ENCODE measurements at regions not wholly inside any gene's neighbourhood (a gene's known extent, or its start where the extent isn't known, plus 50 kb on each side); places are given as distances from the start of the nearest gene placed in this dataset.

- DNase-seq (ENCODE audit: low read depth in 1 of 2, low spot score in 1 of 2) = no peak
Observed at GRCh38 chr22:48794906-48795305, 1032.8 kb downstream of the BRD1 start.

GRCh38 chr22:48793949-48794348 is 1033.7 kb downstream of the BRD1 start:
- no peak overlapping the region for H3K27ac ChIP-seq (replicated peaks)

More at GRCh38 chr22:48794906-48795305, 1032.8 kb downstream of the BRD1 start:
- no peaks in the 10 kb centered on the region for H3K27me3 ChIP-seq (ENCODE audit: insufficient read depth, poor library complexity, severe bottlenecking)
- TF ChIP-seq CTCF (IDR thresholded peaks at IDR 0.05; ENCODE audit: insufficient read depth, low read length) = no peak
- no peak for TF ChIP-seq SPI1 (IDR thresholded peaks at IDR 0.05; ENCODE audit: borderline replicate concordance, low read depth)
- TF ChIP-seq GABPA (IDR thresholded peaks at IDR 0.05; ENCODE audit: low read depth) = no peak
- H3K27ac ChIP-seq (replicated peaks) = no peak overlapping the region
- H3K4me3 ChIP-seq (replicated peaks; ENCODE audit: insufficient read depth, low read length) = no peak overlapping the region

GRCh38 chr22:48786679-48786996 is 1041.0 kb downstream of the BRD1 start:
- Histone ChIP-seq H3K4me3 (replicated peaks; ENCODE audit: insufficient read depth, low read length) (no peak overlapping the region), H3K27me3 (ENCODE audit: insufficient read depth, poor library complexity, severe bottlenecking) (no peaks in the 10 kb centered on the region), H3K27ac (replicated peaks) (no peak overlapping the region)
- no peak for DNase-seq (ENCODE audit: low read depth in 1 of 2, low spot score in 1 of 2)
- no peak for TF ChIP-seq POLR2AphosphoS5 (IDR thresholded peaks at IDR 0.05; ENCODE audit: low read depth)
- no peak for TF ChIP-seq REST (IDR thresholded peaks at IDR 0.05; ENCODE audit: insufficient replicate concordance, low read depth)
- no peak for TF ChIP-seq CTCF (IDR thresholded peaks at IDR 0.05; ENCODE audit: insufficient read depth, low read length)
- no peak for TF ChIP-seq SPI1 (IDR thresholded peaks at IDR 0.05; ENCODE audit: borderline replicate concordance, low read depth)
- no peak for TF ChIP-seq GABPA (IDR thresholded peaks at IDR 0.05; ENCODE audit: low read depth)

More at GRCh38 chr22:48793949-48794348, 1033.7 kb downstream of the BRD1 start:
- Histone ChIP-seq H3K4me3 (replicated peaks; ENCODE audit: insufficient read depth, low read length) (no peak overlapping the region), H3K27me3 (ENCODE audit: insufficient read depth, poor library complexity, severe bottlenecking) (no peaks in the 10 kb centered on the region)
- no peak for TF ChIP-seq GABPA (IDR thresholded peaks at IDR 0.05; ENCODE audit: low read depth)
- TF ChIP-seq POLR2AphosphoS5 (IDR thresholded peaks at IDR 0.05; ENCODE audit: low read depth) = no peak
- no peak for TF ChIP-seq SPI1 (IDR thresholded peaks at IDR 0.05; ENCODE audit: borderline replicate concordance, low read depth)
- TF ChIP-seq CTCF (IDR thresholded peaks at IDR 0.05; ENCODE audit: insufficient read depth, low read length) = no peak
- TF ChIP-seq REST (IDR thresholded peaks at IDR 0.05; ENCODE audit: insufficient replicate concordance, low read depth) = no peak
- DNase-seq (ENCODE audit: low read depth in 1 of 2, low spot score in 1 of 2) = no peak

Measured in HL-60 (cell line).